ENCODE measurements at regions not wholly inside any gene's neighbourhood (a gene's known extent, or its start where the extent isn't known, plus 50 kb on each side); places are given as distances from the start of the nearest gene placed in this dataset.

DNA sequence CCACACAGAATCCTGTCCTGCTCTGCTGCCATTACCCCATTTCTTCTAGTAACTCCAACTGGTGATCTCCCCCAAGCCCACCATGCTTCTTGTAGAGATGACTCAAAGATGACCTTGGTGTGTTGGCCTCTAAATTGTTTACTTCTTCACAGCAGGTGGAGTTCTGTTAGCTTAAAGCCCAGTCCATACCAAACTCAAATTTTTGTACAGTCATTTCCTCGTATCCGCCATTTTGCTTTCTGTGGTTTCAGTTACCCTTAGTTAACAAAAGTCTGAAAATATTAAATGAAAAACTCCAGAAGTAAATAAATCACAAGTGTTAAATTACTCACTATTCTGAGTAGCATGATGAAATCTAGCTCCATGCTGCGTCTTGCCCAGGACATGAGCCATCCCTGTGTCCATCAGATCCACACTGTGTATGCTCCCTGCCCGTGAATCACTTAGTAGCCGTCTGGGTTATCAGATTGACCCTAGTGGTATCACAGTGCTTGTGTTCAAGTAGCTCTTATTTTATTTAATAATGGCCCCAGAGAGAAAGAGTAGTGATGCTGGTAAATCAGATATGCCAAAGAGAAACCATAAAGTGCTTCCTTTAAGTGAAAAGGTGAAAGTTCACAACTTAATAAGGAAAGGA lies 133.3 kb upstream of the NOL4 start:
- peaks cover 10% of the 10 kb centered on the region for H3K4me1 ChIP-seq (ENCODE audit: insufficient read depth, low read length, poor library complexity, severe bottlenecking)
- no peak overlapping the region for H3K4me2 ChIP-seq (ENCODE audit: low read length)
- H2AFZ ChIP-seq (ENCODE audit: low read length), result no peak overlapping the region
- no peak for DNase-seq (ENCODE audit: low spot score)
- no peak for TF ChIP-seq EZH2phosphoT487 (IDR thresholded peaks at IDR 0.05; ENCODE audit: borderline replicate concordance, low read depth, low read length)
- H3K27ac ChIP-seq (ENCODE audit: low read depth, low read length, poor library complexity, severe bottlenecking), result no peak overlapping the region
- H3K79me2 ChIP-seq (ENCODE audit: insufficient read depth, low read depth, low read length), result no peaks in the 10 kb centered on the region
- ChIA-PET POLR2A (no interaction called here), CTCF (ENCODE audit: unreplicated experiment) (interaction anchor here (0.6 kb wide), 1 partner anchor 532 kb away, joined by 3 read pairs; no protein-coding TSS in a partner anchor)
- H3K9me3 ChIP-seq (ENCODE audit: low read length), result no peaks in the 10 kb centered on the region
- intact Hi-C loops (cut with micrococcal nuclease; ENCODE audit: unreplicated experiment), result no loop called here
- no peak overlapping the region for H3K4me3 ChIP-seq (ENCODE audit: low read depth, low read length, poor library complexity, severe bottlenecking)
- no peaks in the 10 kb centered on the region for H4K20me1 ChIP-seq (ENCODE audit: insufficient read depth, low read length)
- H3K9me2 ChIP-seq (ENCODE audit: insufficient read depth, low read length), result no peaks in the 10 kb centered on the region
- no peaks in the 10 kb centered on the region for H3K36me3 ChIP-seq (ENCODE audit: insufficient read depth, low read length)
- no TSS peak for BruUV-seq (replicated peaks)

DNA sequence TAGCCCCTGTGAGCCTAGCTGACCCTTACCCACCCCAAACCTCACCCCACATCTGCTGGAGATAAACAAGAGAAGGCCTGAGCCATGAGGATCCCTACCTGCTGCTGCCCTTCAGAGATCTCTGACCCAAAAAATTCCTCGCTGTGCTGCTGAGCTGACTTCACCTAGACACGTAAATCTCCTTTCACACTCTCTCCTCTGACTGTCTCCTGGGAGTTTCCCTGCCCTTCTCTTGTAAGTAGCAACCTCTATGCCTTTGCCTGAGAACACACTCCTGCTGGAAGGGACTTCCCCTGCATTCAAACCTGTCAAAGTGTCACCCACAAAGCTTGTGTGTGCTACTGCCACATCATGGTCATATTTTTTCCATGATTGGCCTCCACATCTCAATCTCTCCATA lies 134.2 kb upstream of the NOL4 start:
- intact Hi-C loops (cut with micrococcal nuclease; ENCODE audit: unreplicated experiment), result no loop called here
- Histone ChIP-seq H2AFZ (ENCODE audit: low read length) (no peak overlapping the region), H3K36me3 (ENCODE audit: insufficient read depth, low read length) (no peaks in the 10 kb centered on the region), H3K4me1 (ENCODE audit: insufficient read depth, low read length, poor library complexity, severe bottlenecking) (peaks cover 10% of the 10 kb centered on the region), H4K20me1 (ENCODE audit: insufficient read depth, low read length) (no peaks in the 10 kb centered on the region), H3K9me2 (ENCODE audit: insufficient read depth, low read length) (no peaks in the 10 kb centered on the region), H3K4me2 (ENCODE audit: low read length) (no peak overlapping the region), H3K4me3 (ENCODE audit: low read depth, low read length, poor library complexity, severe bottlenecking) (no peak overlapping the region), H3K27ac (ENCODE audit: low read depth, low read length, poor library complexity, severe bottlenecking) (no peak overlapping the region), H3K9me3 (ENCODE audit: low read length) (no peaks in the 10 kb centered on the region), H3K79me2 (ENCODE audit: insufficient read depth, low read depth, low read length) (no peaks in the 10 kb centered on the region)
- DNase-seq (ENCODE audit: low spot score), result no peak
- ChIA-PET POLR2A (no interaction called here), CTCF (ENCODE audit: unreplicated experiment) (no interaction called here)
- no TSS peak for BruUV-seq (replicated peaks)
- no peak for TF ChIP-seq EZH2phosphoT487 (IDR thresholded peaks at IDR 0.05; ENCODE audit: borderline replicate concordance, low read depth, low read length)
- TF ChIP-seq, protein P1, sequence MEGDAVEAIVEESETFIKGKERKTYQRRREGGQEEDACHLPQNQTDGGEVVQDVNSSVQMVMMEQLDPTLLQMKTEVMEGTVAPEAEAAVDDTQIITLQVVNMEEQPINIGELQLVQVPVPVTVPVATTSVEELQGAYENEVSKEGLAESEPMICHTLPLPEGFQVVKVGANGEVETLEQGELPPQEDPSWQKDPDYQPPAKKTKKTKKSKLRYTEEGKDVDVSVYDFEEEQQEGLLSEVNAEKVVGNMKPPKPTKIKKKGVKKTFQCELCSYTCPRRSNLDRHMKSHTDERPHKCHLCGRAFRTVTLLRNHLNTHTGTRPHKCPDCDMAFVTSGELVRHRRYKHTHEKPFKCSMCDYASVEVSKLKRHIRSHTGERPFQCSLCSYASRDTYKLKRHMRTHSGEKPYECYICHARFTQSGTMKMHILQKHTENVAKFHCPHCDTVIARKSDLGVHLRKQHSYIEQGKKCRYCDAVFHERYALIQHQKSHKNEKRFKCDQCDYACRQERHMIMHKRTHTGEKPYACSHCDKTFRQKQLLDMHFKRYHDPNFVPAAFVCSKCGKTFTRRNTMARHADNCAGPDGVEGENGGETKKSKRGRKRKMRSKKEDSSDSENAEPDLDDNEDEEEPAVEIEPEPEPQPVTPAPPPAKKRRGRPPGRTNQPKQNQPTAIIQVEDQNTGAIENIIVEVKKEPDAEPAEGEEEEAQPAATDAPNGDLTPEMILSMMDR (conservative IDR thresholded peaks at IDR 0.05; ENCODE audit: low read length), result no peak

DNA sequence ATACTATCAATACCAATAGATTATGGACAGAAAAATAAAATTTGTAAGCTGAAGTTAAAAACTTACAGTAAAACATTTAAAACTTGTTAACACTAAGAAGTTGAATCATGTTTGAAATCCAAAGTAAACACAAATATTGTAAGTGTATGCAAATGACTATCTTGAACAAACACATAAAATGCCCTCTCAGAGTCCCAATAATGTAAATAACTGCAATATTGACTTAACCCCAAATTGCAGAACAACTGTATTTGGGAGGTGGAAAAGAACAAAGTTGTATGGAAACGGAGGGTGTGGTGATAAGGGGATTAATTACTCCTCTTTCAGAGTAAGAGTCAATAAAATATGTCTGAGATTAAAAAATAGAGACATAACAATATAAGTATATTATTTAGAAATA lies 140.0 kb upstream of the NOL4 start:
- H4K20me1 ChIP-seq (ENCODE audit: insufficient read depth, low read length), result no peaks in the 10 kb centered on the region
- DNase-seq (ENCODE audit: low spot score), result no peak
- peaks cover 10% of the 10 kb centered on the region for H3K4me1 ChIP-seq (ENCODE audit: insufficient read depth, low read length, poor library complexity, severe bottlenecking)
- BruUV-seq (replicated peaks), result no TSS peak
- H3K36me3 ChIP-seq (ENCODE audit: insufficient read depth, low read length), result no peaks in the 10 kb centered on the region
- H3K9me2 ChIP-seq (ENCODE audit: insufficient read depth, low read length), result no peaks in the 10 kb centered on the region
- ChIA-PET POLR2A (no interaction called here), CTCF (ENCODE audit: unreplicated experiment) (no interaction called here)
- no peak overlapping the region for H3K27ac ChIP-seq (ENCODE audit: low read depth, low read length, poor library complexity, severe bottlenecking)
- no peak overlapping the region for H2AFZ ChIP-seq (ENCODE audit: low read length)
- no peaks in the 10 kb centered on the region for H3K9me3 ChIP-seq (ENCODE audit: low read length)
- H3K4me3 ChIP-seq (ENCODE audit: low read depth, low read length, poor library complexity, severe bottlenecking), result no peak overlapping the region
- TF ChIP-seq EZH2phosphoT487 (IDR thresholded peaks at IDR 0.05; ENCODE audit: borderline replicate concordance, low read depth, low read length), result no peak
- TF ChIP-seq, protein P1 (conservative IDR thresholded peaks at IDR 0.05; ENCODE audit: low read length), result no peak
- intact Hi-C loops (cut with micrococcal nuclease; ENCODE audit: unreplicated experiment), result no loop called here
- H3K4me2 ChIP-seq (ENCODE audit: low read length), result no peak overlapping the region
- no peaks in the 10 kb centered on the region for H3K79me2 ChIP-seq (ENCODE audit: insufficient read depth, low read depth, low read length)
